B cell (primary cell): ENCODE measurements at regions not wholly inside any gene's neighbourhood (a gene's known extent, or its start where the extent isn't known, plus 50 kb on each side); places are given as distances from the start of the nearest gene placed in this dataset.

Experiments
- ATAC-seq: fragments of 200-7000 bp; cut with Tn5 transposase; one replicate; pipeline ENCODE4 v1.10.0; 2021; ENCODE audit warnings: low read depth, mild to moderate bottlenecking, moderate number of reproducible peaks, moderate library complexity
- CTCF ChIA-PET: fragments of 350-600 bp; sonication (Branson Sonifier 250); formaldehyde crosslinking; loops from one replicate; lab custom pipeline; 2021; ENCODE audit warnings: antibody characterized with exemption, inconsistent platforms; lab: Charles Lee
- POLR2A ChIA-PET: fragments of 350-600 bp; sonication (Branson Sonifier 250); formaldehyde crosslinking; loops from one replicate; lab custom pipeline; 2021; ENCODE audit warnings: antibody characterized with exemption; lab: Charles Lee
- DNase-seq: peaks from one replicate; pipeline ENCODE4 v3.0.0; 2013
- H2AFZ ChIP-seq: 2 replicates; pipeline ENCODE4 v1.6.1; 2012; ENCODE audit warnings: mild to moderate bottlenecking, low read depth, low read length; ENCODE audit not compliant: insufficient read depth, poor library complexity, severe bottlenecking
- H3K27ac ChIP-seq, 2 donors: 1 replicate in 1 of 2; 2 replicates in 1 of 2; pipeline ENCODE4 v1.5.1; 2012 to 2013; ENCODE audit warnings: low read length in 2 of 2, mild to moderate bottlenecking in 2 of 2, moderate library complexity in 1 of 2
- H3K27me3 ChIP-seq, 4 experiments: fragments of 200-600 bp in 1 of 4; sonication (generic) in 1 of 4; replicated peaks in 1 of 4; 1 replicate in 2 of 4; 2 replicates in 2 of 4; pipeline versions ENCODE4 v1.6.1 to v1.7.0; 2013 to 2016; ENCODE audit warnings: low read length in 3 of 4, mild to moderate bottlenecking in 2 of 4, mixed read lengths in 1 of 4, moderate library complexity in 1 of 4; ENCODE audit not compliant: insufficient read depth in 4 of 4, control insufficient read depth in 3 of 4; ENCODE audit errors: control extremely low read depth in 1 of 4
- H3K36me3 ChIP-seq, 2 experiments: replicated peaks in 1 of 2; 1 replicate in 1 of 2; 2 replicates in 1 of 2; pipeline versions ENCODE4 v1.6.1 to v1.7.1; 2013; ENCODE audit warnings: low read length in 1 of 2; ENCODE audit not compliant: insufficient read depth in 2 of 2, control insufficient read depth in 1 of 2; ENCODE audit errors: control extremely low read depth in 1 of 2, extremely low read depth in 1 of 2
- H3K4me1 ChIP-seq, 2 donors: fragments of 200-600 bp in 1 of 2; sonication (generic) in 1 of 2; 1 replicate in 1 of 2; 2 replicates in 1 of 2; pipeline versions ENCODE4 v1.5.1 to v1.6.1; 2013 to 2017; ENCODE audit warnings: low read length in 2 of 2; ENCODE audit not compliant: control insufficient read depth in 2 of 2, insufficient read depth in 2 of 2
- H3K4me2 ChIP-seq: replicated peaks from 2 replicates; pipeline ENCODE3; 2012; ENCODE audit warnings: mild to moderate bottlenecking, low read depth, low read length; ENCODE audit not compliant: poor library complexity, severe bottlenecking
- H3K4me3 ChIP-seq, 5 experiments: fragments of 200-600 bp in 1 of 5; sonication (generic) in 1 of 5; 1 replicate in 3 of 5; 2 replicates in 2 of 5; pipeline versions ENCODE4 v1.5.1 to v1.7.0; 2011 to 2016; ENCODE audit warnings: low read length in 4 of 5, mild to moderate bottlenecking in 4 of 5, low read depth in 2 of 5, control low read depth in 1 of 5, moderate library complexity in 1 of 5; ENCODE audit not compliant: insufficient read depth in 1 of 5; ENCODE audit errors: control extremely low read depth in 1 of 5, extremely low read depth in 1 of 5
- H3K79me2 ChIP-seq: fragments of 200-600 bp; sonication (generic); one replicate; pipeline ENCODE4 v1.6.0; 2016; ENCODE audit warnings: low read length; ENCODE audit not compliant: control insufficient read depth, insufficient read depth
- H3K9ac ChIP-seq: fragments of 200-600 bp; sonication (generic); 2 replicates; pipeline ENCODE4 v1.6.1; 2017; ENCODE audit warnings: mild to moderate bottlenecking, low read length, moderate library complexity
- H3K9me3 ChIP-seq, 3 donors: one replicate each; pipeline versions ENCODE4 v1.6.1 to v1.7.1; 2013; ENCODE audit warnings: low read length in 2 of 3; ENCODE audit not compliant: control insufficient read depth in 2 of 3, insufficient read depth in 1 of 3; ENCODE audit errors: control extremely low read depth in 1 of 3
- H4K20me1 ChIP-seq: 2 replicates; pipeline ENCODE4 v1.6.0; 2012; ENCODE audit warnings: mild to moderate bottlenecking, low read length; ENCODE audit not compliant: insufficient read depth, control insufficient read depth, poor library complexity, severe bottlenecking
- H3K27ac Mint-ChIP-seq: one replicate; pipeline ENCODE4 v1.8.0; 2021; ENCODE audit warnings: mixed read lengths
- H3K27me3 Mint-ChIP-seq: one replicate; pipeline ENCODE4 v1.8.0; 2021; ENCODE audit warnings: mixed read lengths
- H3K4me1 Mint-ChIP-seq: one replicate; pipeline ENCODE4 v1.8.0; 2021; ENCODE audit warnings: mixed read lengths
- H3K4me3 Mint-ChIP-seq: one replicate; pipeline ENCODE4 v1.8.0; 2021; ENCODE audit warnings: mixed read lengths
- H3K9me3 Mint-ChIP-seq: one replicate; pipeline ENCODE4 v1.8.0; 2022; ENCODE audit warnings: mixed read lengths; ENCODE audit not compliant: insufficient read depth
- CTCF ChIP-seq: fragments of 200-600 bp; IDR thresholded peaks from one replicate; pipeline ENCODE4 v1.8.0; 2022; ENCODE audit warnings: antibody characterized with exemption, mild to moderate bottlenecking
- EZH2 ChIP-seq: IDR thresholded peaks from 2 replicates; pipeline ENCODE4 v1.6.1; 2012; ENCODE audit warnings: borderline replicate concordance, low read depth, mild to moderate bottlenecking, moderate library complexity, low read length; ENCODE audit not compliant: insufficient read depth, poor library complexity, severe bottlenecking
- WGBS: methylation state at CpG from one replicate; pipeline ENCODE4 v1.1.5; 2013; ENCODE audit warnings: missing lambda C conversion rate; ENCODE audit not compliant: insufficient coverage; 5-methylcytosine and 5-hydroxymethylcytosine counted together
- intact Hi-C: fragments of 100-400 bp; cut with micrococcal nuclease; formaldehyde crosslinking; loops from one replicate; pipeline ENCODE4 v1.10.0; 2022

DNA sequence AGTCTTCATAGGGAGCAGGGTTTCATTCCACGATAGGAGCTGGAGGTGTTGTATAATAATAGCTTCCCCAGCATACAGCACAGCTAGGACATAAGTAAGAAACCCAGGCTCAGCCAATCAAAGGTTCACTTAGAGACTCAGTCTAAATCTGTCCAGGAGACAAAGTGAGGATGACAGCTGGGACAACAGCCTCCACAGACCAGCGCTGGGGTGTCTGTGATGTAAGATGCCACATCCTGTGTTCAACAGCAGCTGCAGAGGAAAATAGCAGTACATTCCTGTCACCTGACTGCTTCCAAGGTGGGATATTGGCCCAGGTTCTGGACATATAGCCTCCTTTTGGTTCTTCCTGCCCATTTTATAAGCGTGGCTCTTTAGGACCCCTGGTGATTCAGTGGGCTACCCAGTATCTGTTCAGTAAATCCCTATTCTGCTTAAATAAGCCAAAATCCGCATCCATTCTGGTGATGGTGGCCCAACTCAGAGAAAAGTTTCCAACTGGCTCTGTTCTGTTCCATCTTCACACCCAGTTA, 176.8 kb upstream of the SYT6 start:
- WGBS, result 55% methylated on average over 3 of the region's 4 CpGs
- no peak for TF ChIP-seq CTCF
- TF ChIP-seq EZH2, result no peak
- H3K79me2 ChIP-seq, result no peaks in the 10 kb centered on the region
- no peaks in the 10 kb centered on the region for H3K4me1 ChIP-seq
- no peak overlapping the region for H3K4me3 ChIP-seq
- H3K27ac Mint-ChIP-seq, result no peak overlapping the region
- H3K36me3 ChIP-seq, result no peaks in the 10 kb centered on the region
- no peak overlapping the region for H3K4me3 Mint-ChIP-seq
- H3K9ac ChIP-seq, result no peak overlapping the region
- no peaks in the 10 kb centered on the region for H3K4me1 Mint-ChIP-seq
- no peaks in the 10 kb centered on the region for H4K20me1 ChIP-seq
- H3K27ac ChIP-seq, result no peak overlapping the region
- DNase-seq (no peak), ATAC-seq (no peak)
- no peak overlapping the region for H2AFZ ChIP-seq
- intact Hi-C loops, result no loop called here
- H3K9me3 ChIP-seq, result no peaks in the 10 kb centered on the region
- peaks cover 40% of the 10 kb centered on the region for H3K27me3 Mint-ChIP-seq
- POLR2A ChIA-PET, result no interaction called here
- CTCF ChIA-PET, result no interaction called here
- H3K9me3 Mint-ChIP-seq, result no peaks in the 10 kb centered on the region
- no peak overlapping the region for H3K4me2 ChIP-seq
- H3K27me3 ChIP-seq, result peaks cover 0 to 13% (median 8%) of the 10 kb centered on the region in 4 experiments

DNA sequence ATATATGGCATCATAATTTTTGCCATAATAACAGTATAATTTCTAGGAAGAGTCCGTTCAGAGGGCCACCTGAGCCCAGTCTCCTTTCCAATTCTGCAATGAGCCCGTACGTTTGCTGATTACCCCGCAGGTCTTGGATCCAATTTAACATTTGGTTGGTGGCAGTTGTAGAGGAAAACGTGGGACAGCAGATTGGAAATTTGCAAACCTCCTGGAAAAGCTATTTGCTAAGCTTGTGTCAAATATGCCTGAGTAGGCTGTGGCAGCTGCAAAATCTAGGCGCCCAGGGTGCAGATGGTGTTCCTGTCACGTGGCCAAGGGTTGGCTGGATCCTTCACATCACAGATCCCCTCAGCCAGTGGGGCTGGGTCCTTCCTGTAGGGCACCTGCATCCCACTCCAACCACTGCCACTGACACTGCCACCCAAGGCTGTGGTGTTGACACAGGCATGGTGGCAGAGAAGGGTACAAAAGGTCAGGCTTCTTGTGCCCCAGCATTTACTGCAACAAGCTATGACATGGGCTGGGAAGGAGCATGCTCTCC, 174.8 kb upstream of the SYT6 start:
- Mint-ChIP-seq H3K27ac (no peak overlapping the region), H3K27me3 (peaks cover 27% of the 10 kb centered on the region), H3K9me3 (no peaks in the 10 kb centered on the region), H3K4me1 (no peaks in the 10 kb centered on the region), H3K4me3 (no peak overlapping the region)
- ATAC-seq (no peak), DNase-seq (no peak)
- H3K4me1 ChIP-seq, result no peaks in the 10 kb centered on the region
- TF ChIP-seq CTCF (no peak), EZH2 (no peak)
- no peaks in the 10 kb centered on the region for H4K20me1 ChIP-seq
- intact Hi-C loops, result no loop called here
- H3K79me2 ChIP-seq, result no peaks in the 10 kb centered on the region
- no peaks in the 10 kb centered on the region for H3K9me3 ChIP-seq
- H3K4me3 ChIP-seq, result no peak overlapping the region
- H3K36me3 ChIP-seq, result no peaks in the 10 kb centered on the region
- CTCF ChIA-PET, result no interaction called here
- POLR2A ChIA-PET, result no interaction called here
- no peak overlapping the region for H3K9ac ChIP-seq
- no peak overlapping the region for H3K4me2 ChIP-seq
- no peak overlapping the region for H2AFZ ChIP-seq
- H3K27ac ChIP-seq, result no peak overlapping the region
- H3K27me3 ChIP-seq, result peaks cover 0 to 9% (median 0%) of the 10 kb centered on the region in 4 experiments
- WGBS, result 59% methylated on average over 6 of the region's 7 CpGs
